HG02885 (cell line): ENCODE measurements at regions not wholly inside any gene's neighbourhood (a gene's known extent, or its start where the extent isn't known, plus 50 kb on each side); places are given as distances from the start of the nearest gene placed in this dataset.
"Not testable (repeated sequence)": the region's sequence is repeated elsewhere in the genome, so short reads cannot be mapped to it uniquely, and the experiment has no call there.

Source experiments
- ATAC-seq: cut with Tn5 transposase; IDR thresholded peaks from one replicate; pipeline ENCODE4 v1.9.1; 2021; ENCODE audit warnings: mild to moderate bottlenecking; ENCODE audit not compliant: unreplicated experiment, poor library complexity

DNA sequence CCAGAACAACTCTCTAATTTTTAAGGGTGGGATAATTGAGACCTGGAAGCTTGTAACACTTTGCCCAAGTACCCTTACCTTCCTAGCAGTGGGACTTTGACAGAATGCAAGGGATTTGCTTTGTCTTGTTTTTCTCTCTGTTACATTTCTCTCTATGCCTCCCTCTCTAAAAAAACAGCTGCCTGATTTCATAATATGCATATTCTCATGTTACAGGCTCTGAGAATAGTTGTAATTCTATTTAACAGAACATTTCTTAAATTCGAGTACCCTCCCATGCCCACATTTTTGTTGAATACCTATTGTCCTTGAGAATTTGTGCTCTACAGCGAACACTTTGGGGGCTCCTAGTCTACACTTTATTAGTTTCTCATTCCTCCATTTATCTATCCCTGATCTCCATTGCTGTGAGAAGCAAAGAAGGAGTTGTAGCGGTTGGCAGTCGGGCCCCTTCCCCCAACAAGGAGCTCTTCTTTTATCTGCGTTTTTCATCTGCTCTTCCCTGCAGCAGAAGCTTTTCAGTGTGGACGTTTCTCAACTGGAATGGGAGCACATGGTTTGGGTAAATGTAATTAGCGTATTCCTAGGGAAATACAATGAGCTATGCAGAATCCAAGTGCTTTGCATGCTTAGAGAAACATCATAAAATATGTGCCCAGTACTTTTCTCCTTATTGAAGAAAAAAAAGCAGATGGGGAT lies 117.7 kb upstream of the CCDC90B start:
- no peak for ATAC-seq

DNA sequence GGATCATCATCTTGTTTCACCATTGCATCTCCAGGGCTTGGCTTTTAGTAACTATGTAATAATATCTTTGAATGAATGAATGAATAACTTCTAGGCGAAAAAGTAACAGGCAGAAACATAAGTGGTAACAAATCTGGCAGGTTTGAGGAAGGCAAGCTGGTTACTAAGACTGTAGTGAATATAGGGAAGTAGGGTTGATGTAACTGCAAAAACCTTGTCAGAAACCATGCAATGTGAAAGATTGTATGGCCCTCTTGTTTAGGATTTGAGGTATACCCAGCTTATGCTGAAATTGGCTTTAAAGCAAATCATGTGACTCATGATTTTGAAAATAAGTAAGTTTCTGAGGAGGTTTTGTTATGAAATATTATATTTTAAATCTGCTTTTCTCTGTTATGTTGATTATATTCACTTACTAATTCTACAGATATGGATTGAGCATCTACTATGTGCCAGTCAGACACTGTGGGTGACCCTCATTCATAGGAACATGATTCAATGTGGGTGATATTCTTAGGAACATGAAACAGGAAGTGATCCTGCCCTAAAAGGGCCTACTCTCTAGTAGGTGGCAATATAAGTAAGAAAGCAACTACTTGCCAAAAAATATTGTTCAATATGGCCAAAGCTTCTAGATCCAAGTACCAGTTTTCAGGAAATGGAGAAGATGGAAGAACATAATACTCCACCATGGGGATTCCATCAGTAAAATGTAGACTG lies 115.5 kb upstream of the CCDC90B start:
- ATAC-seq: peak; percentile 56

GRCh38 chr11:83394331-83394730 lies 108.2 kb upstream of the CCDC90B start:
- ATAC-seq: no peak

- no peak for ATAC-seq
These were observed 106.4 kb upstream of the CCDC90B start for GRCh38 chr11:83392556-83392955.

- no peak for ATAC-seq
These were observed 103.8 kb upstream of the CCDC90B start for GRCh38 chr11:83389975-83390374.

DNA sequence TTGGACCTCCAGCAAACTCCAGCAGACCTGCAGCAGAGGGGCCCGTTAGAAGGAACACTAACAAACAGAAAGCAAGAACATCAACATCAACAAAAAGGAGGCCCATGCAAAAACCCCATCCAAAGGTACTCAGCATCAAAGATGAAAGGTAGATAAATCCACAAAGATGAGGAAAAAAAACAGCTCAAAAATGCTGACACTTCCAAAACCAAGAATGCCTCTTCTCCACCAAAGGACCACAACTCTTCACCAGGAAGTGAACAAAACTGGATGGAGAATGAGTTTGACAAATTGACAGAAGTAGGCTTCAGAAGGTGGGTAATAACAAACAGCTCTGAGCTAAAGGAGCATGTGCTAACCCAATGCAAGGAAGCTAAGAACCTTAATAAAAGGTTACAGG lies 97.7 kb upstream of the CCDC90B start:
- not testable (repeated sequence) for ATAC-seq

DNA sequence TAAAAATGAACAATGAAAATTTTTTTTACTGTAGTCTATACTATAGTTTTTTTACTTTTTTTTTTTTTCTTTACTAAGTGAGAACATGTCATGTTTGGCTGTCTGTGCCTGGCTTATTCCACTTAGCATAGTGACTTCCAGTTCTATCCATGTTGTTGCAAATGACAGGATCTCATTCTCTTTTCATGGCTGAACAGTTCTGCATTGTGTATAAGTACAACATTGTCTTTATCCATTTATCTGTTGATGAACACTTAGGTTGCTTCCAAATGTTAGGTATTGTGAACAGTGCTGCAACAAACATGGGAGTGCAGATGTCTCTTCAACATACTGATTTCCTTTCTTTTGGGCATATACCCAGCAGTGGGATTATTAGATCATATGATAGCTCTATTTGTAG lies 88.1 kb upstream of the CCDC90B start:
- no peak for ATAC-seq

- no peak for ATAC-seq
These were observed 85.3 kb upstream of the CCDC90B start for GRCh38 chr11:83371489-83371888.

GRCh38 chr11:83367745-83368144 lies 81.6 kb upstream of the CCDC90B start:
- no peak for ATAC-seq

DNA sequence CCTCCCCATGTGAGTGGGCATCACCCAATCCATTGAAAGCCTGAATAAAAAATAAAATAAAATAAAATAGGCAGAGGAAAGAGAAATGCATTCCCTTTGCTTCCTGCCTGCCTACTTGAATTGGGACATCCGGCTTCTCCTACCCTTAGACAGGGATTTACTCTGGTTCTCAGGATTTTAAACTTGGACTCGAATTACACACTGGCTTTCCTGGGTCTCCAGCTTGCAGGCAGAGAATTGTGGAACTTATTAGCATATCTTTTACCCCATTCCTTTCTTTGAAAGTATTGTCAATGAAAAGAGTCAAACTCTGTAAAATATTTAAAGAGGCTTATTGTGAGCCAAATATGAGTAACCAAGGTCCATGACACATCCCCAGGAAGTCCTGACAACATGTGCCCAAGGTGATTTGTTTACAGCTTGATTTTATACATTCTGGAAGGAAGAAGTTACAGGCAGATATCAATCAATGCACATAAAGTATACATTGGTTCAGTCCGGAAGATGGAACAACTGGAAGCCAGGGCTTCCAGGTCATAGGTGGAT lies 78.4 kb upstream of the CCDC90B start:
- no peak for ATAC-seq

GRCh38 chr11:83363312-83363711 lies 77.1 kb upstream of the CCDC90B start:
- ATAC-seq: no peak

DNA sequence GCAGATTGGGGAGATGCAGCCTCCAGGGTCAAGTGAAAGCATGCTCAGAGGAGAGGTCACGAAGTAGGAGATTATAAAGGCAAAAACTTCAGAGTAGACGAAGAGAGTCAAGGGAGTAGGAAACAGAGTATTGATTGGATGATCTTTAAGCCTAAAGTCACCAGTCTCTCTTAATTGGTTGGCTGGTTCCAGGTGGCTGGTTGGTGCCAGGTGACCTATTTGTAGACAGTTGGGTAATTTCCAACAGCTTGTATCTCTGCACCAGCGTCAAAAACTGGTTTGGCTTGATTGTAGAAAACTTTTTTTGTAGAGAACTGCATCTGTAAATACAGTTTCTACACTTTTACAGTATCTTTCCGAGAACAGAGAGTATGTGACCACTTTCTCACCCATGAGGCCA lies 75.7 kb upstream of the CCDC90B start:
- ATAC-seq: no peak

GRCh38 chr11:83355391-83355790 lies 69.2 kb upstream of the CCDC90B start:
- no peak for ATAC-seq

DNA sequence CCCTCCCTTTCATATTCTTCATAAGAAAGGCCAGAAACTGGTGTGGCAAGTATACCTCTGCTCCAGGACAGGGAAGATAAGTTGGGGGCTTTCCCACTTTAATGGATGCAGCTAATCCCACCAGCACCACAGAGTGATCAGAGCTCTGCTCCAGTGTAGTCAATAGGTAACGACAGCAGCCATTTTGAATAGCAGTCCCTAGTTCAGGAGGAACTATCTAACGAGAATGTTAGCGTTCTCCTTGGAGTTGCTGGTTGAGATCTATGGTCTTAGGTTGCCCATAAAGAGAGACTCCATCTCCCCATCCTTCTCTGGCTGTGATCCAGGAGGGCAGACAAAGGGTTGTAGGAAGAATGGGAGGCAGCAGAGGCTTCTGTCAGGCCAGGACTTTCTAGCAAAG lies 64.0 kb upstream of the CCDC90B start:
- ATAC-seq: no peak

- no peak for ATAC-seq
These were observed 63.1 kb upstream of the CCDC90B start for GRCh38 chr11:83349296-83349695.

- ATAC-seq: not testable (repeated sequence)
These were observed 60.5 kb upstream of the CCDC90B start for GRCh38 chr11:83346706-83347105.

GRCh38 chr11:83344521-83344920 lies 58.4 kb upstream of the CCDC90B start:
- ATAC-seq: not testable (repeated sequence)

- ATAC-seq: no peak
These were observed 50.8 kb upstream of the CCDC90B start for GRCh38 chr11:83336993-83337392.
